Fibroblast of upper back skin (primary cell): ENCODE measurements at regions not wholly inside any gene's neighbourhood (a gene's known extent, or its start where the extent isn't known, plus 50 kb on each side); places are given as distances from the start of the nearest gene placed in this dataset.

Experiments
- DNase-seq: peaks from one replicate; pipeline ENCODE4 v3.0.0-alpha.2; 2013

GRCh38 chr10:10223131-10223530, 794.5 kb upstream of the CELF2 start:
- no peak for DNase-seq

- peak; percentile 53 for DNase-seq
Observed at GRCh38 chr10:10225136-10225676, 792.5 kb upstream of the CELF2 start.

GRCh38 chr10:10233229-10233628, 784.4 kb upstream of the CELF2 start:
- no peak for DNase-seq

GRCh38 chr10:10235003-10235402, 782.7 kb upstream of the CELF2 start:
- no peak for DNase-seq

GRCh38 chr10:10247585-10247984, 770.1 kb upstream of the CELF2 start:
- DNase-seq: peak; percentile 34

GRCh38 chr10:10256860-10257259, 760.8 kb upstream of the CELF2 start:
- DNase-seq: no peak

- no peak for DNase-seq
Observed at GRCh38 chr10:10259013-10259412, 758.7 kb upstream of the CELF2 start.

- no peak for DNase-seq
Observed at GRCh38 chr10:10270126-10271050, 747.3 kb upstream of the CELF2 start.

- DNase-seq: no peak
Observed at GRCh38 chr10:10271639-10272192, 746.0 kb upstream of the CELF2 start.

GRCh38 chr10:10273661-10274060, 744.0 kb upstream of the CELF2 start:
- DNase-seq: no peak

- DNase-seq: no peak
Observed at GRCh38 chr10:10279906-10280305, 737.8 kb upstream of the CELF2 start.

GRCh38 chr10:10292501-10292900, 725.2 kb upstream of the CELF2 start:
- no peak for DNase-seq

GRCh38 chr10:10293041-10293440, 724.6 kb upstream of the CELF2 start:
- DNase-seq: no peak

GRCh38 chr10:10293481-10293951, 724.2 kb upstream of the CELF2 start:
- DNase-seq: peak; percentile 30

- DNase-seq: no peak
Observed at GRCh38 chr10:10294184-10294880, 723.3 kb upstream of the CELF2 start.

GRCh38 chr10:10294881-10295529, 722.7 kb upstream of the CELF2 start:
- no peak for DNase-seq

- no peak for DNase-seq
Observed at GRCh38 chr10:10295537-10295936, 722.1 kb upstream of the CELF2 start.

- DNase-seq: no peak
Observed at GRCh38 chr10:10302689-10303088, 715.0 kb upstream of the CELF2 start.

GRCh38 chr10:10307036-10307435, 710.6 kb upstream of the CELF2 start:
- DNase-seq: no peak

GRCh38 chr10:10307551-10307950, 710.1 kb upstream of the CELF2 start:
- DNase-seq: no peak

GRCh38 chr10:10310498-10310897, 707.2 kb upstream of the CELF2 start:
- no peak for DNase-seq

- DNase-seq: no peak
Observed at GRCh38 chr10:10311966-10312365, 705.7 kb upstream of the CELF2 start.
